Neural cell (in vitro differentiated cells): ENCODE measurements at regions not wholly inside any gene's neighbourhood (a gene's known extent, or its start where the extent isn't known, plus 50 kb on each side); places are given as distances from the start of the nearest gene placed in this dataset.

ENCODE experiments used
- H2AFZ ChIP-seq: fragments of 200-600, 300-800 bp; sonication (generic), shearing (Covaris generic); 2 replicates; pipeline ENCODE4 v1.6.0; 2014; ENCODE audit warnings: low read depth, mild to moderate bottlenecking, antibody characterized with exemption, low read length, moderate library complexity
- H3F3A ChIP-seq: fragments of 200-600 bp; shearing (Covaris generic); 2 replicates; pipeline ENCODE4 v1.6.1; 2016; ENCODE audit warnings: mild to moderate bottlenecking, moderate library complexity, mixed read lengths, antibody characterized with exemption, low read length; ENCODE audit not compliant: insufficient read depth, poor library complexity, severe bottlenecking
- H3K27ac ChIP-seq: fragments of 200-600, 300-800 bp; sonication (generic), shearing (Covaris generic); 2 replicates; pipeline ENCODE4 v1.5.1; 2014; ENCODE audit warnings: mild to moderate bottlenecking, low read length, moderate library complexity
- H3K27me3 ChIP-seq: fragments of 300-800, 200-600 bp; sonication (generic), shearing (Covaris generic); 2 replicates; pipeline ENCODE4 v1.6.0; 2014; ENCODE audit warnings: mild to moderate bottlenecking, low read depth, low read length, moderate library complexity; ENCODE audit not compliant: insufficient read depth
- H3K36me3 ChIP-seq: fragments of 300-800, 200-600 bp; sonication (generic), shearing (Covaris generic); 2 replicates; pipeline ENCODE4 v1.5.1; 2014; ENCODE audit warnings: mild to moderate bottlenecking, antibody characterized with exemption, low read length, moderate library complexity; ENCODE audit not compliant: insufficient read depth
- H3K4me2 ChIP-seq: fragments of 300-800, 200-600 bp; sonication (generic), shearing (Covaris generic); 2 replicates; pipeline ENCODE4 v1.6.0; 2014; ENCODE audit warnings: mild to moderate bottlenecking, low read length
- H3K4me3 ChIP-seq: fragments of 300-800, 200-600 bp; sonication (generic), shearing (Covaris generic); 2 replicates; pipeline ENCODE4 v1.5.1; 2014; ENCODE audit warnings: mild to moderate bottlenecking, low read length, moderate library complexity
- H3K79me2 ChIP-seq: fragments of 200-600 bp; shearing (Covaris generic); replicated peaks from 2 replicates; pipeline ENCODE4 v1.6.0; 2014; ENCODE audit warnings: mild to moderate bottlenecking, low read length, moderate library complexity; ENCODE audit not compliant: insufficient read depth
- H3K9ac ChIP-seq: fragments of 300-800, 200-600 bp; sonication (generic), shearing (Covaris generic); 2 replicates; pipeline ENCODE4 v1.6.1; 2016; ENCODE audit warnings: mild to moderate bottlenecking, low read length, mixed read lengths
- H3K9me2 ChIP-seq: fragments of 200-600 bp; shearing (Covaris generic); 2 replicates; pipeline ENCODE4 v1.6.1; 2016; ENCODE audit warnings: mild to moderate bottlenecking, low read length, mixed read lengths; ENCODE audit not compliant: insufficient read depth
- H3K9me3 ChIP-seq: fragments of 200-600, 300-800 bp; sonication (generic), shearing (Covaris generic); 2 replicates; pipeline ENCODE4 v1.6.1; 2016; ENCODE audit warnings: mild to moderate bottlenecking, mixed run types, low read length, moderate library complexity, mixed read lengths
- H4K20me1 ChIP-seq: fragments of 200-600 bp; shearing (Covaris generic); 2 replicates; pipeline ENCODE4 v1.6.1; 2016; ENCODE audit warnings: mild to moderate bottlenecking, mixed run types; ENCODE audit not compliant: insufficient read depth
- EP300 ChIP-seq: fragments of 450-650 bp; conservative IDR thresholded peaks from 2 replicates; pipeline ENCODE4 v1.6.1; 2014; ENCODE audit warnings: antibody characterized with exemption, mild to moderate bottlenecking, moderate library complexity; ENCODE audit not compliant: poor library complexity, severe bottlenecking
- EZH2 ChIP-seq: fragments of 200-600, 300-800 bp; shearing (Covaris generic), sonication (generic); IDR thresholded peaks from 2 replicates; pipeline ENCODE4 v1.6.1; 2014; ENCODE audit warnings: antibody characterized with exemption, low read length, borderline replicate concordance, mild to moderate bottlenecking; ENCODE audit not compliant: insufficient read depth, poor library complexity, severe bottlenecking
- MXI1 ChIP-seq: fragments of 450-650 bp; conservative IDR thresholded peaks from 2 replicates; pipeline ENCODE4 v1.6.1; 2014; ENCODE audit warnings: antibody characterized with exemption, mild to moderate bottlenecking; ENCODE audit not compliant: poor library complexity, severe bottlenecking
- POLR2AphosphoS5 ChIP-seq: IDR thresholded peaks from 2 replicates; pipeline ENCODE4 v1.6.1; 2012
- RAD21 ChIP-seq: fragments of 450-650 bp; conservative IDR thresholded peaks from 2 replicates; pipeline ENCODE4 v1.6.1; 2014; ENCODE audit warnings: antibody characterized with exemption, mild to moderate bottlenecking, moderate library complexity
- SMC3 ChIP-seq: fragments of 450-650 bp; conservative IDR thresholded peaks from 2 replicates; pipeline ENCODE4 v1.6.1; 2014; ENCODE audit warnings: antibody characterized with exemption, mild to moderate bottlenecking, moderate library complexity; ENCODE audit not compliant: poor library complexity
- TAF1 ChIP-seq: IDR thresholded peaks from 2 replicates; pipeline ENCODE4 v1.6.1; 2012; ENCODE audit warnings: low read depth
- TF ChIP-seq, protein P1 (sequence below): fragments of 450-650 bp; IDR thresholded peaks from 2 replicates; pipeline ENCODE4 v1.5.1; 2014; ENCODE audit warnings: antibody characterized with exemption, mild to moderate bottlenecking, moderate library complexity; ENCODE audit not compliant: poor library complexity, severe bottlenecking
- TF ChIP-seq, protein P2 (sequence below): IDR thresholded peaks from 2 replicates; pipeline ENCODE4 v1.6.1; 2012; ENCODE audit warnings: borderline replicate concordance

DNA sequence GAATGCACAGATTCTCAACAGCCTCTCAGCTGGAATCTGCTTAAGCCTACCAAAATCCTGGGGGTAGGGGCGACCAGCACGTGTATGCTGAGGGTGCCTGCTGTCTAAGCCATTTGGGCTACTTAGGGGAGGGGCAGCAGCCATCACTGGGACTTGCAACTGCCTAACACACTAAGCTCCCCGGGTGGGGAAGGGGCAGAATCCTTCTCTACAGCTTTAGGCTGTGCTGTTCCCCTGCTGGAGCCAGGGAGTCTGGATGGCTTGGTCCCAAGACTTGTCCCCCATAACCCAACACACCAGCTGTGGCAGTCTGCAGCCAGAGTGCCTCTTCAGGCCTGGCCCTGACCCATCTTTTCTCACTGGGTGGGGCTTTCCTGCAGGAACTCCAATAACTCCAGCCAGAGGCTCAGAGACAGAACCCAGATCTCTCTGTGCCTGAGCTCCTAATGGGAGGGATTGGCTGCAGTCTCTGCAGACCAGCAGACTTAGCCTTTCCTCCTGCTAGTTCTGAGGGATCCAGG, 305.4 kb upstream of the RND3 start:
- Histone ChIP-seq H3K9me3 (peaks cover 3% of the 10 kb centered on the region), H2AFZ (no peak overlapping the region), H3K79me2 (no peaks in the 10 kb centered on the region), H3F3A (no peaks in the 10 kb centered on the region), H4K20me1 (no peaks in the 10 kb centered on the region), H3K4me3 (no peak overlapping the region), H3K36me3 (no peaks in the 10 kb centered on the region), H3K27ac (no peak overlapping the region), H3K9me2 (no peaks in the 10 kb centered on the region), H3K4me2 (no peak overlapping the region), H3K27me3 (no peaks in the 10 kb centered on the region), H3K9ac (no peak overlapping the region)
- TF ChIP-seq, protein P1, sequence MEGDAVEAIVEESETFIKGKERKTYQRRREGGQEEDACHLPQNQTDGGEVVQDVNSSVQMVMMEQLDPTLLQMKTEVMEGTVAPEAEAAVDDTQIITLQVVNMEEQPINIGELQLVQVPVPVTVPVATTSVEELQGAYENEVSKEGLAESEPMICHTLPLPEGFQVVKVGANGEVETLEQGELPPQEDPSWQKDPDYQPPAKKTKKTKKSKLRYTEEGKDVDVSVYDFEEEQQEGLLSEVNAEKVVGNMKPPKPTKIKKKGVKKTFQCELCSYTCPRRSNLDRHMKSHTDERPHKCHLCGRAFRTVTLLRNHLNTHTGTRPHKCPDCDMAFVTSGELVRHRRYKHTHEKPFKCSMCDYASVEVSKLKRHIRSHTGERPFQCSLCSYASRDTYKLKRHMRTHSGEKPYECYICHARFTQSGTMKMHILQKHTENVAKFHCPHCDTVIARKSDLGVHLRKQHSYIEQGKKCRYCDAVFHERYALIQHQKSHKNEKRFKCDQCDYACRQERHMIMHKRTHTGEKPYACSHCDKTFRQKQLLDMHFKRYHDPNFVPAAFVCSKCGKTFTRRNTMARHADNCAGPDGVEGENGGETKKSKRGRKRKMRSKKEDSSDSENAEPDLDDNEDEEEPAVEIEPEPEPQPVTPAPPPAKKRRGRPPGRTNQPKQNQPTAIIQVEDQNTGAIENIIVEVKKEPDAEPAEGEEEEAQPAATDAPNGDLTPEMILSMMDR: no peak
- TF ChIP-seq MXI1: no peak

DNA sequence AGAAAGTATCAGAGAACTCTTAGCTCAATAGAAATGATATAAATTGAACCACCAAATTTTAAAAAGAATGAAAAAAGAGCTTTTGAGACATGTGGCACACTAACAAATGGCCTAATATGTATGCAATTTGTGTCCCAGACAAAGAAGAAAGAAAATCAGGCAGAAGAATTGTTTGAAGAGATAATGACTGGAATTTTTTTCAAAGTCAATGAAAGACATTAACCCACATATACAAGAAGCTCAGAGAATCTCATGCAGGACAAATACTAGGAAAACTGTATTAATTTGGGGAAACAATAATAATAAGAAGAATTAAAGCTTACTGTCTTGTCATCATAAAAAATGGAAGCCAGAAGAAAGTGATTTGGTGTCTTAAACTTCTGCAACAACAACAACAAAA, 304.1 kb upstream of the RND3 start:
- H2AFZ ChIP-seq: no peak overlapping the region
- H3K27ac ChIP-seq: no peak overlapping the region
- TF ChIP-seq EP300 (no peak), SMC3 (no peak), RAD21 (no peak)
- TF ChIP-seq, protein P1: no peak

DNA sequence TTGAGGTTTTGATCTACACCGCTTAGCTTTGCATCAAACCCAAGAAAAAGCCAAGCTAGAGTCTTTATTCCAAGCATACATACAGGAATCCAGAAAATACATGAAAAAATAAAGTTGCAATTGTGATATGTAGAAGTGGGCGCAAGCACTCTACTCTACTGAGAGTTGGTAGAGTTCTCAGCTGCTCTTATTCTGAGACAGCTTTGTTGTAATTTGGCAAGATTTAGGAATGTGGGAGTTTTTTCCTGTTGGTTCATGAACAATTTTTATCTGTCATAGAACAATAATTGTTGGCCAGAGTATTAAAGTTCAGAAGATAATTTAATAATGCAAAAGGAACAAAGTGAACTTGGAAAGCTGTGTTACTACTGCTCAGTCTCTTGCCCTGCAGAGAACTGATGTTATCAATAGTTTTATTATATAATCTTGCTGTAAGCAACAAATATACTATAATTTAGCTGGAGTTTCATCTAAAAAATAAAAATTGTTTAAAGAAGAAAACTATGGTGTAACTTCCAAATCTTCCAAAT, 302.0 kb upstream of the RND3 start:
- Histone ChIP-seq H3K79me2 (no peaks in the 10 kb centered on the region), H2AFZ (no peak overlapping the region), H4K20me1 (no peaks in the 10 kb centered on the region), H3K9ac (no peak overlapping the region), H3F3A (no peaks in the 10 kb centered on the region), H3K4me3 (no peak overlapping the region), H3K36me3 (no peaks in the 10 kb centered on the region), H3K27ac (no peak overlapping the region), H3K9me2 (no peaks in the 10 kb centered on the region), H3K27me3 (no peaks in the 10 kb centered on the region), H3K9me3 (peaks cover 3% of the 10 kb centered on the region), H3K4me2 (no peak overlapping the region)
- TF ChIP-seq, protein P1: no peak
- TF ChIP-seq TAF1 (no peak), SMC3 (no peak), RAD21 (no peak), POLR2AphosphoS5 (no peak), EZH2 (no peak), EP300 (no peak), MXI1 (no peak)
- TF ChIP-seq, protein P2, sequence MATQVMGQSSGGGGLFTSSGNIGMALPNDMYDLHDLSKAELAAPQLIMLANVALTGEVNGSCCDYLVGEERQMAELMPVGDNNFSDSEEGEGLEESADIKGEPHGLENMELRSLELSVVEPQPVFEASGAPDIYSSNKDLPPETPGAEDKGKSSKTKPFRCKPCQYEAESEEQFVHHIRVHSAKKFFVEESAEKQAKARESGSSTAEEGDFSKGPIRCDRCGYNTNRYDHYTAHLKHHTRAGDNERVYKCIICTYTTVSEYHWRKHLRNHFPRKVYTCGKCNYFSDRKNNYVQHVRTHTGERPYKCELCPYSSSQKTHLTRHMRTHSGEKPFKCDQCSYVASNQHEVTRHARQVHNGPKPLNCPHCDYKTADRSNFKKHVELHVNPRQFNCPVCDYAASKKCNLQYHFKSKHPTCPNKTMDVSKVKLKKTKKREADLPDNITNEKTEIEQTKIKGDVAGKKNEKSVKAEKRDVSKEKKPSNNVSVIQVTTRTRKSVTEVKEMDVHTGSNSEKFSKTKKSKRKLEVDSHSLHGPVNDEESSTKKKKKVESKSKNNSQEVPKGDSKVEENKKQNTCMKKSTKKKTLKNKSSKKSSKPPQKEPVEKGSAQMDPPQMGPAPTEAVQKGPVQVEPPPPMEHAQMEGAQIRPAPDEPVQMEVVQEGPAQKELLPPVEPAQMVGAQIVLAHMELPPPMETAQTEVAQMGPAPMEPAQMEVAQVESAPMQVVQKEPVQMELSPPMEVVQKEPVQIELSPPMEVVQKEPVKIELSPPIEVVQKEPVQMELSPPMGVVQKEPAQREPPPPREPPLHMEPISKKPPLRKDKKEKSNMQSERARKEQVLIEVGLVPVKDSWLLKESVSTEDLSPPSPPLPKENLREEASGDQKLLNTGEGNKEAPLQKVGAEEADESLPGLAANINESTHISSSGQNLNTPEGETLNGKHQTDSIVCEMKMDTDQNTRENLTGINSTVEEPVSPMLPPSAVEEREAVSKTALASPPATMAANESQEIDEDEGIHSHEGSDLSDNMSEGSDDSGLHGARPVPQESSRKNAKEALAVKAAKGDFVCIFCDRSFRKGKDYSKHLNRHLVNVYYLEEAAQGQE: no peak

More for the DNA sequence above, 304.1 kb upstream of the RND3 start:
- Histone ChIP-seq H4K20me1 (no peaks in the 10 kb centered on the region), H3F3A (no peaks in the 10 kb centered on the region), H3K9me2 (no peaks in the 10 kb centered on the region), H3K4me3 (no peak overlapping the region), H3K36me3 (no peaks in the 10 kb centered on the region), H3K4me2 (no peak overlapping the region), H3K79me2 (no peaks in the 10 kb centered on the region), H3K27me3 (no peaks in the 10 kb centered on the region), H3K9me3 (peaks cover 3% of the 10 kb centered on the region), H3K9ac (no peak overlapping the region)
